ENCODE measurements at regions not wholly inside any gene's neighbourhood (a gene's known extent, or its start where the extent isn't known, plus 50 kb on each side); places are given as distances from the start of the nearest gene placed in this dataset.
"Not testable (repeated sequence)": the region's sequence is repeated elsewhere in the genome, so short reads cannot be mapped to it uniquely, and the experiment has no call there.

- intact Hi-C loops (cut with DNase I) = no loop called here
- Histone ChIP-seq H3K4me3 (ENCODE audit: low read length in 2 of 2) (no peak overlapping the region), H3K36me3 (ENCODE audit: control insufficient read depth in 1 of 2, insufficient read depth in 2 of 2, low read length in 1 of 2) (no peaks in the 10 kb centered on the region), H3K4me1 (ENCODE audit: control insufficient read depth in 1 of 2, insufficient read depth in 2 of 2, low read length in 2 of 2) (no peaks in the 10 kb centered on the region), H3K27me3 (ENCODE audit: control insufficient read depth in 1 of 2, insufficient read depth in 2 of 2, low read length in 1 of 2) (no peaks in the 10 kb centered on the region), H3K9me3 (ENCODE audit: control insufficient read depth, low read length) (no peaks in the 10 kb centered on the region), H3K27ac (ENCODE audit: low read depth in 1 of 2, low read length in 2 of 2) (no peak overlapping the region)
- ATAC-seq (ENCODE audit: low FRiP score) (no peak), DNase-seq (no peak)
- 68% methylated on average over 2 of the region's 2 CpGs for WGBS, 2 donors
These were observed 188.2 kb upstream of the XIRP2 start for GRCh38 chr2:166700079-166700478.

DNA sequence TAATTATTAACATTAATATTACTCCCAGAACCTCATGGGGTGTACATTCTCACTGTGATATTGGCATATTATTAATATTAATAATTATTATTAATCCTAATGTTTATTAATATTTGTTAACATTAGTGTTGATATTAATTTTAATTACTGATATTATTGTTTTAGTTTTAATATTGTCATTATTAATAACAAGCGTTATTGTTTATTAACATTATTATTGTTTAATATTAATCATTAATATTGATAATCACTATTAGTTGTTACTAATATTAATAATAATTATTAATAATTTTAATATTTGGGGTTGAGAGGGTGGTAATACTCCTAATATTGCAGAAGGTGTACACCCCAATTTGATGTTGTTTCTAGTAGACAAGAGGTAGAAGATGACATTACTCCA lies 193.1 kb upstream of the XIRP2 start:
- DNase-seq (no peak), ATAC-seq (ENCODE audit: low FRiP score) (no peak)
- no peaks in the 10 kb centered on the region for H3K9me3 ChIP-seq (ENCODE audit: control insufficient read depth, low read length)
- no peaks in the 10 kb centered on the region for H3K36me3 ChIP-seq (ENCODE audit: control insufficient read depth in 1 of 2, insufficient read depth in 2 of 2, low read length in 1 of 2)
- H3K27ac ChIP-seq (ENCODE audit: low read depth in 1 of 2, low read length in 2 of 2) = no peak overlapping the region
- no peaks in the 10 kb centered on the region for H3K4me1 ChIP-seq (ENCODE audit: control insufficient read depth in 1 of 2, insufficient read depth in 2 of 2, low read length in 2 of 2)
- intact Hi-C loops (cut with DNase I) = no loop called here
- H3K27me3 ChIP-seq (ENCODE audit: control insufficient read depth in 1 of 2, insufficient read depth in 2 of 2, low read length in 1 of 2) = no peaks in the 10 kb centered on the region
- 75% methylated on average over 1 of the region's 1 CpG for WGBS, 2 donors
- no peak overlapping the region for H3K4me3 ChIP-seq (ENCODE audit: low read length in 2 of 2)

DNA sequence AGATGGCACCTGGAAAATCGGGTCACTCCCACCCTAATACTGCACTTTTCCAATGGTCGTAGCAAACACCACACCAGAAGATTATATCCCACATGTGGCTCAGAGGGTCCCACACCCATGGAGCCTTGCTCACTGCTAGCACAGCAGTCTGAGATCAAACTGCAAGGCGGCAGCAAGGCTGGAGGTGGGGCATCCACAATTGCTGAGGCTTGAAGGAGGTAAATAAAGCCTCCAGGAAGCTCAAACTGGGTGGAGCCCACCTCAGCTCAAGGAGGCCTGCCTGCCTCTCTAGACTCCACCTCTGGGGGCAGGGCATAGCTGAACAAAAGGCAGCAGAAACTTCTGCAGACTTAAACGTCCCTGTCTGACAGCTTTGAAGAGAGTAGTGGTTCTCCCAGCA lies 192.0 kb upstream of the SCN7A start:
- H3K4me1 ChIP-seq (ENCODE audit: control insufficient read depth in 1 of 2, insufficient read depth in 2 of 2, low read length in 2 of 2); intact Hi-C loops (cut with DNase I); H3K4me3 ChIP-seq (ENCODE audit: low read length in 2 of 2); ATAC-seq (ENCODE audit: low FRiP score); H3K27me3 ChIP-seq (ENCODE audit: control insufficient read depth in 1 of 2, insufficient read depth in 2 of 2, low read length in 1 of 2); DNase-seq; H3K9me3 ChIP-seq (ENCODE audit: control insufficient read depth, low read length); H3K27ac ChIP-seq (ENCODE audit: low read depth in 1 of 2, low read length in 2 of 2); H3K36me3 ChIP-seq (ENCODE audit: control insufficient read depth in 1 of 2, insufficient read depth in 2 of 2, low read length in 1 of 2): not testable (repeated sequence)
- 70 to 93% methylated on average over 3 to 4 of the region's 4 CpGs for WGBS, 2 donors

GRCh38 chr2:166677996-166678395 lies 183.9 kb upstream of the SCN7A start:
- no peaks in the 10 kb centered on the region for H3K9me3 ChIP-seq (ENCODE audit: control insufficient read depth, low read length)
- DNase-seq (no peak), ATAC-seq (ENCODE audit: low FRiP score) (no peak)
- H3K36me3 ChIP-seq (ENCODE audit: control insufficient read depth in 1 of 2, insufficient read depth in 2 of 2, low read length in 1 of 2) = no peaks in the 10 kb centered on the region
- no peak overlapping the region for H3K4me3 ChIP-seq (ENCODE audit: low read length in 2 of 2)
- intact Hi-C loops (cut with DNase I) = no loop called here
- no peak overlapping the region for H3K27ac ChIP-seq (ENCODE audit: low read depth in 1 of 2, low read length in 2 of 2)
- no peaks in the 10 kb centered on the region for H3K27me3 ChIP-seq (ENCODE audit: control insufficient read depth in 1 of 2, insufficient read depth in 2 of 2, low read length in 1 of 2)
- 81 to 86% methylated on average over 1 of the region's 1 CpG for WGBS, 2 donors
- H3K4me1 ChIP-seq (ENCODE audit: control insufficient read depth in 1 of 2, insufficient read depth in 2 of 2, low read length in 2 of 2) = no peaks in the 10 kb centered on the region

DNA sequence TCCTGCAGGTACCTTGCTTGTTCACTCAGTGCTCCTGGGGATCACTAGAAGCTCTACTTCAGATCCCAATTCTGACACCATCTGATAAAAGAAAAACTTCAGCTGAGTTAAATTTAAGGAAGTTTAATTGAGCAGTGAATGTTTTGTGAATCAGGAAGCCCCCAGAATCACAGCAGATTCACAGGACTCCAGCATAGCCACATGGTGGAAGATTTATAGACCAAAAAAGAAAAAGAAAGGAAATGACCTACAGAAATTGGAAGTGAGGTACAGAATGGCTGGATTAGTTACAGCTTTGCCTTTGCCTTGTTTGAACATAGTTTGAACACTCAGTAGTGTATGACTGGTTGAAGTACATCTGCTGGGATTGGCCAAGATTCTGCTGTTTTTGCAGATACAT lies 182.7 kb upstream of the SCN7A start:
- H3K27me3 ChIP-seq (ENCODE audit: control insufficient read depth in 1 of 2, insufficient read depth in 2 of 2, low read length in 1 of 2) = no peaks in the 10 kb centered on the region
- H3K9me3 ChIP-seq (ENCODE audit: control insufficient read depth, low read length) = no peaks in the 10 kb centered on the region
- H3K36me3 ChIP-seq (ENCODE audit: control insufficient read depth in 1 of 2, insufficient read depth in 2 of 2, low read length in 1 of 2) = no peaks in the 10 kb centered on the region
- DNase-seq (no peak), ATAC-seq (ENCODE audit: low FRiP score) (no peak)
- no peaks in the 10 kb centered on the region for H3K4me1 ChIP-seq (ENCODE audit: control insufficient read depth in 1 of 2, insufficient read depth in 2 of 2, low read length in 2 of 2)
- no peak overlapping the region for H3K4me3 ChIP-seq (ENCODE audit: low read length in 2 of 2)
- H3K27ac ChIP-seq (ENCODE audit: low read depth in 1 of 2, low read length in 2 of 2) = no peak overlapping the region
- intact Hi-C loops (cut with DNase I) = no loop called here

DNA sequence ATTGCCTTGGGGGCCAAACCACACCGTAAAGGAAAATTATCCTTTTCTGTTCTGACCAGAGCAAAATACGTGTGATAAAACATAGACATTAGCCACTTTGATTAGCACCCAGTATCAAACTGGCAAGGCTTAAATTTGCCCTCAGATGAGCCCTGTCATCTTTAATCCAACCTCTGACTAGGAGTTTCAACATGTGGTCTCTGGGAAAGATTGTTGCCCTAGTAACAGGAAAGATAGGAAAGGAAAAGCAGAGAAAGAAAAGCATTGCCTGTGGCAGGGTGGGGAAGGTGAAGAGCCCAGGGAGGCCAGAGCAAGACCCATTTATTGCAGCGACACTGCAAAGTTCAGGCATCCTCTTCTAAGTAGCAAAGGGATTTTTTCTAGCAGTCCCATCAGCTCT lies 181.5 kb upstream of the SCN7A start:
- H3K27ac ChIP-seq (ENCODE audit: low read depth in 1 of 2, low read length in 2 of 2) = no peak overlapping the region
- no peaks in the 10 kb centered on the region for H3K4me1 ChIP-seq (ENCODE audit: control insufficient read depth in 1 of 2, insufficient read depth in 2 of 2, low read length in 2 of 2)
- H3K4me3 ChIP-seq (ENCODE audit: low read length in 2 of 2) = no peak overlapping the region
- no peak for DNase-seq
- intact Hi-C loops (cut with DNase I) = no loop called here
- 49 to 53% methylated on average over 3 of the region's 3 CpGs for WGBS, 2 donors
- H3K36me3 ChIP-seq (ENCODE audit: control insufficient read depth in 1 of 2, insufficient read depth in 2 of 2, low read length in 1 of 2) = no peaks in the 10 kb centered on the region
- no peak for ATAC-seq (ENCODE audit: low FRiP score)
- H3K27me3 ChIP-seq (ENCODE audit: control insufficient read depth in 1 of 2, insufficient read depth in 2 of 2, low read length in 1 of 2) = no peaks in the 10 kb centered on the region
- no peaks in the 10 kb centered on the region for H3K9me3 ChIP-seq (ENCODE audit: control insufficient read depth, low read length)

GRCh38 chr2:166673986-166674385 lies 179.9 kb upstream of the SCN7A start:
- Histone ChIP-seq H3K4me1 (ENCODE audit: control insufficient read depth in 1 of 2, insufficient read depth in 2 of 2, low read length in 2 of 2) (no peaks in the 10 kb centered on the region), H3K4me3 (ENCODE audit: low read length in 2 of 2) (no peak overlapping the region), H3K9me3 (ENCODE audit: control insufficient read depth, low read length) (no peaks in the 10 kb centered on the region), H3K36me3 (ENCODE audit: control insufficient read depth in 1 of 2, insufficient read depth in 2 of 2, low read length in 1 of 2) (no peaks in the 10 kb centered on the region), H3K27me3 (ENCODE audit: control insufficient read depth in 1 of 2, insufficient read depth in 2 of 2, low read length in 1 of 2) (no peaks in the 10 kb centered on the region), H3K27ac (ENCODE audit: low read depth in 1 of 2, low read length in 2 of 2) (no peak overlapping the region)
- no peak for ATAC-seq (ENCODE audit: low FRiP score)
- DNase-seq = no peak
- intact Hi-C loops (cut with DNase I) = no loop called here

- Histone ChIP-seq H3K4me3 (ENCODE audit: low read length in 2 of 2) (no peak overlapping the region), H3K4me1 (ENCODE audit: control insufficient read depth in 1 of 2, insufficient read depth in 2 of 2, low read length in 2 of 2) (no peaks in the 10 kb centered on the region), H3K27ac (ENCODE audit: low read depth in 1 of 2, low read length in 2 of 2) (no peak overlapping the region), H3K9me3 (ENCODE audit: control insufficient read depth, low read length) (no peaks in the 10 kb centered on the region), H3K36me3 (ENCODE audit: control insufficient read depth in 1 of 2, insufficient read depth in 2 of 2, low read length in 1 of 2) (no peaks in the 10 kb centered on the region), H3K27me3 (ENCODE audit: control insufficient read depth in 1 of 2, insufficient read depth in 2 of 2, low read length in 1 of 2) (no peaks in the 10 kb centered on the region)
- intact Hi-C loops (cut with DNase I) = no loop called here
- WGBS, 2 donors = 51 to 55% methylated on average over 1 of the region's 1 CpG
- ATAC-seq (ENCODE audit: low FRiP score) = no peak
- DNase-seq = no peak
These were observed 177.8 kb upstream of the SCN7A start for GRCh38 chr2:166671801-166672200.

DNA sequence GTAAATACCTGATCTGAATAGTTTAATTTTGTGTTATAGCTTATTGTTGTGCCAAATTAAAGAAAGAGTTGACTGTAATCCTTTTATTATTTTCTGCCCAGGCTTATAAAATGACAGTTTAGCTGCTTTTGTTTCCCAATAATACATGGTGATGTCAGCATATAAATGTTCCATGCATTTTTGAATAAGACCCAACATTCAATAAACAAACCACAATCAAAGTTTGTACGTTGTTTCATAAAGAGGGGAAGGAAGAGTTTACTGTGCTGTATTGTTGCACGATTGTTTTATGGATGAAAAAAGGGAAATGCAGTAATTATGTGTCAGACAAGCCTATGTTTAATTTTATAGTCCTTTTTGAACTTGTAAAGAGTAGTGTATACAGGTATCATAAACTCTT lies 177.2 kb upstream of the SCN7A start:
- no peaks in the 10 kb centered on the region for H3K27me3 ChIP-seq (ENCODE audit: control insufficient read depth in 1 of 2, insufficient read depth in 2 of 2, low read length in 1 of 2)
- no peaks in the 10 kb centered on the region for H3K4me1 ChIP-seq (ENCODE audit: control insufficient read depth in 1 of 2, insufficient read depth in 2 of 2, low read length in 2 of 2)
- no peak overlapping the region for H3K4me3 ChIP-seq (ENCODE audit: low read length in 2 of 2)
- no peaks in the 10 kb centered on the region for H3K9me3 ChIP-seq (ENCODE audit: control insufficient read depth, low read length)
- no peak overlapping the region for H3K27ac ChIP-seq (ENCODE audit: low read depth in 1 of 2, low read length in 2 of 2)
- intact Hi-C loops (cut with DNase I) = no loop called here
- no peaks in the 10 kb centered on the region for H3K36me3 ChIP-seq (ENCODE audit: control insufficient read depth in 1 of 2, insufficient read depth in 2 of 2, low read length in 1 of 2)
- no peak for ATAC-seq (ENCODE audit: low FRiP score)
- 57 to 71% methylated on average over 2 of the region's 2 CpGs for WGBS, 2 donors
- DNase-seq = no peak

All from aorta (tissue), 5 donors.